K562 (cell line): ENCODE measurements at regions not wholly inside any gene's neighbourhood (a gene's known extent, or its start where the extent isn't known, plus 50 kb on each side); places are given as distances from the start of the nearest gene placed in this dataset.

ENCODE experiments used
- ATAC-seq: fragments of 200-7000 bp; cut with Tn5 transposase; 3 replicates; pipeline ENCODE4 v1.9.1; 2020; ENCODE audit warnings: moderate library complexity
- BruUV-seq: library from RNA; stranded (reverse); fragments of 400-500 nt; replicated peaks from 2 replicates; lab custom pipeline; 2021; lab: Mats Ljungman, UMichigan
- CTCF ChIA-PET: fragments of 300-600 bp; formaldehyde crosslinking; extraction: SDS; loops from one replicate; lab custom pipeline; 2021; ENCODE audit warnings: low intra/inter-chr PET ratio; lab: Yijun Ruan, JAX
- POLR2A ChIA-PET: fragments of 300-600, 350-650 bp; sonication (Branson Sonifier 250); formaldehyde crosslinking; extraction: SDS; loops from one replicate; lab custom pipeline; 2021; ENCODE audit warnings: antibody characterized with exemption, inconsistent platforms; lab: Yijun Ruan, JAX
- DNase-seq, 4 experiments: peaks; one replicate each; pipeline versions ENCODE4 v3.0.0 to v3.0.0-alpha.2; 2011 to 2018; ENCODE audit warnings: low spot score in 3 of 4, mixed read lengths in 3 of 4; ENCODE audit errors: extremely low read depth in 1 of 4
- FAIRE-seq: peaks from 2 replicates; lab custom pipeline; 2011; peaks lifted over from hg19 to GRCh38; lab: Jason Lieb, UNC
- H2AFZ ChIP-seq: 2 replicates; pipeline ENCODE4 v1.6.0; 2011; ENCODE audit warnings: low read depth, low read length, control low read depth, inconsistent platforms
- H3K27ac ChIP-seq: fragments of 200-600 bp; 3 replicates; pipeline ENCODE4 v1.8.0; 2011; ENCODE audit warnings: low read depth, mild to moderate bottlenecking, control low read depth, inconsistent platforms, low read length, moderate library complexity, mixed read lengths; ENCODE audit errors: extremely low read depth
- H3K27me3 ChIP-seq, 2 experiments: fragments of 300-600 bp in 1 of 2; 2 replicates in 1 of 2; 3 replicates in 1 of 2; pipeline versions ENCODE4 v1.6.0 to v1.8.0; 2011; ENCODE audit warnings: inconsistent platforms in 2 of 2, low read length in 2 of 2, mild to moderate bottlenecking in 1 of 2, mixed read lengths in 1 of 2, moderate library complexity in 1 of 2; ENCODE audit not compliant: control insufficient read depth in 2 of 2, insufficient read depth in 2 of 2
- H3K36me3 ChIP-seq: fragments of 300-600 bp; 3 replicates; pipeline ENCODE4 v1.8.0; 2011; ENCODE audit warnings: mild to moderate bottlenecking, low read length, inconsistent platforms; ENCODE audit not compliant: control insufficient read depth, insufficient read depth
- H3K4me1 ChIP-seq, 2 experiments: fragments of 200-600 bp in 1 of 2; replicated peaks in 1 of 2; 2 replicates in 1 of 2; 3 replicates in 1 of 2; pipeline versions ENCODE4 v1.5.1 to v1.8.0; 2011; ENCODE audit warnings: inconsistent platforms in 2 of 2, low read length in 2 of 2, mild to moderate bottlenecking in 1 of 2, mixed read lengths in 1 of 2, moderate library complexity in 1 of 2; ENCODE audit not compliant: control insufficient read depth in 2 of 2, insufficient read depth in 2 of 2
- H3K4me2 ChIP-seq: 2 replicates; pipeline ENCODE4 v1.6.1; 2011; ENCODE audit warnings: low read length, control low read depth, inconsistent platforms, mixed read lengths; ENCODE audit not compliant: insufficient read depth
- H3K4me3 ChIP-seq: fragments of 200-600 bp; sonication (generic), shearing (Covaris generic); 2 replicates; pipeline ENCODE4 v1.5.1; 2016; ENCODE audit warnings: control low read depth, inconsistent platforms
- H3K79me2 ChIP-seq: fragments of 200-600 bp; 3 replicates; pipeline ENCODE4 v1.8.0; 2011; ENCODE audit warnings: low read length, inconsistent platforms; ENCODE audit not compliant: control insufficient read depth, insufficient read depth
- H3K9ac ChIP-seq, 2 experiments: 2 replicates each; pipeline versions ENCODE4 v1.6.0 to v1.6.1; 2011; ENCODE audit warnings: low read depth in 2 of 2, low read length in 2 of 2, control low read depth in 1 of 2, inconsistent platforms in 1 of 2, mild to moderate bottlenecking in 1 of 2, mixed read lengths in 1 of 2; ENCODE audit not compliant: insufficient read depth in 1 of 2
- H3K9me1 ChIP-seq: one replicate; pipeline ENCODE4 v1.6.0; 2011; ENCODE audit warnings: inconsistent platforms, mild to moderate bottlenecking, low read length, moderate library complexity; ENCODE audit not compliant: control insufficient read depth, insufficient read depth
- H3K9me3 ChIP-seq: replicated peaks from 2 replicates; pipeline ENCODE4 v1.5.1; 2011; ENCODE audit warnings: low read depth, low read length, inconsistent platforms; ENCODE audit not compliant: control insufficient read depth, insufficient read depth
- H4K20me1 ChIP-seq: replicated peaks from 2 replicates; pipeline ENCODE4 v1.6.1; 2011; ENCODE audit warnings: low read length, inconsistent platforms, mixed read lengths; ENCODE audit not compliant: control insufficient read depth, insufficient read depth
- BRD9 ChIP-seq: fragments of 450-650 bp; IDR thresholded peaks from 2 replicates; pipeline ENCODE4 v1.6.1; 2018; ENCODE audit warnings: low read depth; ENCODE audit not compliant: partially characterized antibody
- C11orf30 ChIP-seq: fragments of 450-650 bp; IDR thresholded peaks from 2 replicates; pipeline ENCODE4 v1.6.1; 2016; ENCODE audit warnings: low read depth, mild to moderate bottlenecking
- CCNT2 ChIP-seq: IDR thresholded peaks from 2 replicates; pipeline ENCODE4 v1.6.1; 2011; ENCODE audit warnings: borderline replicate concordance, low read depth, mild to moderate bottlenecking, moderate library complexity, mixed read lengths, low read length; ENCODE audit not compliant: insufficient read length; ENCODE audit errors: extremely low read depth
- EWSR1 ChIP-seq: fragments of 450-650 bp; IDR thresholded peaks from 2 replicates; pipeline ENCODE4 v1.6.1; 2018; ENCODE audit warnings: borderline replicate concordance, mild to moderate bottlenecking, low read depth, moderate library complexity; ENCODE audit not compliant: partially characterized antibody
- PHB ChIP-seq: fragments of 250-450 bp; sonication (Bioruptor Pico); IDR thresholded peaks from 2 replicates; pipeline ENCODE4 v1.5.0; 2021
- RBBP5 ChIP-seq: fragments of 200-600 bp; sonication (generic); IDR thresholded peaks from 2 replicates; pipeline ENCODE4 v1.6.1; 2012; ENCODE audit warnings: borderline replicate concordance, mild to moderate bottlenecking, low read length, control low read depth, inconsistent platforms; ENCODE audit not compliant: insufficient read depth, poor library complexity, severe bottlenecking
- SETDB1 ChIP-seq: IDR thresholded peaks from one replicate; pipeline ENCODE4 v1.6.1; 2012; ENCODE audit warnings: low read length, control low read depth, inconsistent platforms
- SUPT5H ChIP-seq: fragments of 450-650 bp; IDR thresholded peaks from 2 replicates; pipeline ENCODE4 v1.6.1; 2016
- TAF9B ChIP-seq: fragments of 450-650 bp; IDR thresholded peaks from 2 replicates; pipeline ENCODE4 v1.6.1; 2018; ENCODE audit warnings: mild to moderate bottlenecking; ENCODE audit not compliant: partially characterized antibody
- ZKSCAN3 ChIP-seq: fragments of 250-450 bp; sonication (Bioruptor Pico); IDR thresholded peaks from 2 replicates; pipeline ENCODE4 v1.4.0; 2020
- ZNF280B ChIP-seq: fragments of 250-450 bp; sonication (Bioruptor Pico); IDR thresholded peaks from 2 replicates; pipeline ENCODE4 v1.5.1; 2021; ENCODE audit warnings: mild to moderate bottlenecking
- ZNF347 ChIP-seq: fragments of 450-650 bp; formaldehyde crosslinking; IDR thresholded peaks from 2 replicates; pipeline ENCODE4 v1.4.0; 2020; ENCODE audit warnings: low read depth, mild to moderate bottlenecking, moderate library complexity
- ZNF511 ChIP-seq: sonication (generic); formaldehyde crosslinking; IDR thresholded peaks from 2 replicates; pipeline ENCODE4 v1.8.0; 2022; ENCODE audit warnings: mild to moderate bottlenecking, missing genetic modification reagents
- WGBS: fragments of 100-300 bp; shearing (Covaris generic); methylation state at CpG from one replicate; pipeline ENCODE4 v1.1.6; 2016; ENCODE audit warnings: low coverage, mixed read lengths; ENCODE audit not compliant: insufficient coverage; ENCODE audit errors: missing lambda C conversion rate; 5-methylcytosine and 5-hydroxymethylcytosine counted together
- in situ Hi-C: fragments of 300-500 bp; cut with MboI; formaldehyde crosslinking; loops from 4 replicates; pipeline ENCODE4 v1.15.0; 2018; ENCODE audit warnings: inconsistent platforms, mixed read lengths
- intact Hi-C: fragments of 100-400 bp; cut with micrococcal nuclease; formaldehyde crosslinking; loops from 2 replicates; pipeline ENCODE4 v1.14.2; 2022

GRCh38 chr4:104975617-104976016 is 171.1 kb upstream of the TET2 start:
- no peak overlapping the region for H3K4me3 ChIP-seq
- no peak overlapping the region for H3K9ac ChIP-seq
- ChIA-PET POLR2A (no interaction called here), CTCF (no interaction called here)
- FAIRE-seq (no peak), ATAC-seq (no peak), DNase-seq (no peak)
- no peaks in the 10 kb centered on the region; the same call in 1 of the 2 replicates for H3K9me3 ChIP-seq
- no peaks in the 10 kb centered on the region for H3K79me2 ChIP-seq
- no peaks in the 10 kb centered on the region for H4K20me1 ChIP-seq
- H3K4me2 ChIP-seq, result no peak overlapping the region
- no peak overlapping the region for H3K27ac ChIP-seq
- in situ Hi-C loops, result no loop called here
- WGBS, result 0% methylated on average over 1 of the region's 1 CpG
- H3K36me3 ChIP-seq, result no peaks in the 10 kb centered on the region
- no TSS peak for BruUV-seq
- intact Hi-C loops, result no loop called here
- TF ChIP-seq ZNF347 (CRISPR knock-in tag) (no peak), BRD9 (no peak), SUPT5H (no peak), EWSR1 (no peak)
- H3K4me1 ChIP-seq, result no peaks in the 10 kb centered on the region
- no peaks in the 10 kb centered on the region for H3K9me1 ChIP-seq
- H3K27me3 ChIP-seq, result no peaks in the 10 kb centered on the region
- H2AFZ ChIP-seq, result no peak overlapping the region

- no peaks in the 10 kb centered on the region for H3K9me1 ChIP-seq
- DNase-seq (no peak), ATAC-seq (no peak), FAIRE-seq (no peak)
- no peaks in the 10 kb centered on the region for H3K4me1 ChIP-seq
- no peak overlapping the region for H3K4me2 ChIP-seq
- WGBS, result 5% methylated on average over 2 of the region's 2 CpGs
- H3K9me3 ChIP-seq, result no peaks in the 10 kb centered on the region; the same call in 1 of the 2 replicates
- ChIA-PET CTCF (no interaction called here), POLR2A (no interaction called here)
- H3K79me2 ChIP-seq, result no peaks in the 10 kb centered on the region
- intact Hi-C loops (no loop called here), in situ Hi-C loops (no loop called here)
- BruUV-seq, result no TSS peak
- H3K36me3 ChIP-seq, result no peaks in the 10 kb centered on the region
- no peak overlapping the region for H2AFZ ChIP-seq
- H3K27me3 ChIP-seq, result no peaks in the 10 kb centered on the region
- no peaks in the 10 kb centered on the region for H4K20me1 ChIP-seq
- no peak overlapping the region for H3K27ac ChIP-seq
- no peak overlapping the region for H3K4me3 ChIP-seq
- no peak overlapping the region for H3K9ac ChIP-seq
- TF ChIP-seq C11orf30 (no peak), ZKSCAN3 (CRISPR knock-in tag) (no peak), ZNF280B (CRISPR knock-in tag) (no peak), RBBP5 (no peak), ZNF511 (no peak), CCNT2 (no peak), PHB (no peak), TAF9B (no peak), SETDB1 (no peak)
Observed at GRCh38 chr4:104976262-104976661, 170.4 kb upstream of the TET2 start.
